ENCODE measurements at regions not wholly inside any gene's neighbourhood (a gene's known extent, or its start where the extent isn't known, plus 50 kb on each side); places are given as distances from the start of the nearest gene placed in this dataset.

DNA sequence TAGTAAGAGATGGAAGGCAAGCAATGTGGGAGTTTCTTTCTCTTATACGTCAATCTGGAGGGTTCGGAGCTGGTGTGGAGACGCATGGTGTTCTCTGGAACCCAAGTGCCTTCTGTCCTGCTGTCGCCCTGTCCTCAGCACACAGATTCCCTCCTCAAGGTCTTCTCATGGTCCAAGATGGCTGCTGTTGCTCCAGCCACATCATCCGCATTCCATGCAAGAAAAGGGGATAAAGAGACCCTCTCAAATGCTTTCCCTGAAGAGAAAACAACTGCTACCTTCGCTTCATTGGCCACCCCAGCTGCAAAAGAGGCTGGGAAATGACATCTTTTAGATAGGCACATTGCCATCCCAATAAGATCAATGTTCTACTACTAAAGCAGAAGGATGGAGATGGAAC is 151.2 kb downstream of the ANKRD60 start:
- TF ChIP-seq CTCF (IDR thresholded peaks at IDR 0.05), result no peak
- no peak for TF ChIP-seq POLR2AphosphoS5 (IDR thresholded peaks at IDR 0.05)
- no peak for TF ChIP-seq POLR2A (IDR thresholded peaks at IDR 0.05)
- no peak for TF ChIP-seq EP300 (IDR thresholded peaks at IDR 0.05)
